DND-41 (cell line): ENCODE measurements at regions not wholly inside any gene's neighbourhood (a gene's known extent, or its start where the extent isn't known, plus 50 kb on each side); places are given as distances from the start of the nearest gene placed in this dataset.
A peak's percentile ranks its signal among the peaks of the same experiment; 100 is the strongest.

Experiments
- ATAC-seq: fragments of 200-7000 bp; cut with Tn5 transposase; 3 replicates; pipeline ENCODE4 v1.9.1; 2021; ENCODE audit warnings: low read depth; ENCODE audit not compliant: insufficient read depth
- DNase-seq: peaks from one replicate; pipeline ENCODE4 v3.0.0-alpha.2; 2020
- H2AFZ ChIP-seq: 2 replicates; pipeline ENCODE4 v1.6.0; 2012; ENCODE audit warnings: low read depth, low read length
- H3K27ac ChIP-seq: 2 replicates; pipeline ENCODE4 v1.5.1; 2012; ENCODE audit warnings: low read length, inconsistent platforms
- H3K27me3 ChIP-seq: fragments of 200-600 bp; sonication (generic); 2 replicates; pipeline ENCODE4 v1.6.0; 2012; ENCODE audit warnings: low read length, mild to moderate bottlenecking, inconsistent platforms; ENCODE audit not compliant: insufficient read depth, poor library complexity
- H3K36me3 ChIP-seq: 2 replicates; pipeline ENCODE4 v1.5.1; 2012; ENCODE audit warnings: low read length, inconsistent platforms; ENCODE audit not compliant: insufficient read depth
- H3K4me1 ChIP-seq: 2 replicates; pipeline ENCODE4 v1.5.1; 2012; ENCODE audit warnings: mild to moderate bottlenecking, low read length; ENCODE audit not compliant: insufficient read depth
- H3K4me2 ChIP-seq: 2 replicates; pipeline ENCODE4 v1.6.0; 2012; ENCODE audit warnings: mild to moderate bottlenecking, moderate library complexity, low read length, inconsistent platforms; ENCODE audit not compliant: insufficient read depth
- H3K4me3 ChIP-seq, 2 experiments: fragments of 200-600 bp in 1 of 2; shearing (Covaris generic) in 1 of 2; 2 replicates each; pipeline ENCODE4 v1.5.1; 2012 to 2016; ENCODE audit warnings: inconsistent platforms in 2 of 2, low read length in 2 of 2, mild to moderate bottlenecking in 2 of 2, low read depth in 1 of 2, moderate library complexity in 1 of 2
- H3K79me2 ChIP-seq: 2 replicates; pipeline ENCODE4 v1.6.0; 2012; ENCODE audit warnings: low read length, inconsistent platforms; ENCODE audit not compliant: insufficient read depth
- H3K9ac ChIP-seq: 2 replicates; pipeline ENCODE4 v1.6.0; 2012; ENCODE audit warnings: low read depth, mild to moderate bottlenecking, inconsistent platforms, low read length, moderate library complexity
- H3K9me3 ChIP-seq: 2 replicates; pipeline ENCODE4 v1.5.1; 2012; ENCODE audit warnings: low read length, moderate library complexity, mild to moderate bottlenecking, inconsistent platforms; ENCODE audit not compliant: insufficient read depth, severe bottlenecking
- H4K20me1 ChIP-seq: 2 replicates; pipeline ENCODE4 v1.6.0; 2012; ENCODE audit warnings: low read length; ENCODE audit not compliant: insufficient read depth
- EZH2 ChIP-seq: IDR thresholded peaks from 3 replicates; pipeline ENCODE4 v1.6.1; 2012; ENCODE audit warnings: borderline replicate concordance, low read depth, mild to moderate bottlenecking, moderate library complexity, low read length, inconsistent platforms; ENCODE audit not compliant: severe bottlenecking
- TF ChIP-seq, protein P1 (sequence below): IDR thresholded peaks from 2 replicates; pipeline ENCODE4 v1.5.1; 2012; ENCODE audit warnings: borderline replicate concordance, low read length, moderate library complexity, mild to moderate bottlenecking; ENCODE audit not compliant: poor library complexity, severe bottlenecking; ENCODE audit errors: extremely low read depth

GRCh38 chr5:125199968-125200865, 453.8 kb upstream of the ZNF608 start:
- Histone ChIP-seq H3K4me1 (peaks cover 38% of the 10 kb centered on the region), H3K4me3 (no peak overlapping the region), H3K4me2 (no peak overlapping the region), H3K36me3 (no peaks in the 10 kb centered on the region), H3K79me2 (no peaks in the 10 kb centered on the region), H3K9ac (no peak overlapping the region), H3K27ac (no peak overlapping the region; the same call in 1 of the 2 replicates), H2AFZ (peak overlapping the region; percentile 7), H3K9me3 (peaks cover 3% of the 10 kb centered on the region), H3K27me3 (no peaks in the 10 kb centered on the region), H4K20me1 (no peaks in the 10 kb centered on the region)
- no peak for TF ChIP-seq EZH2
- TF ChIP-seq, protein P1, sequence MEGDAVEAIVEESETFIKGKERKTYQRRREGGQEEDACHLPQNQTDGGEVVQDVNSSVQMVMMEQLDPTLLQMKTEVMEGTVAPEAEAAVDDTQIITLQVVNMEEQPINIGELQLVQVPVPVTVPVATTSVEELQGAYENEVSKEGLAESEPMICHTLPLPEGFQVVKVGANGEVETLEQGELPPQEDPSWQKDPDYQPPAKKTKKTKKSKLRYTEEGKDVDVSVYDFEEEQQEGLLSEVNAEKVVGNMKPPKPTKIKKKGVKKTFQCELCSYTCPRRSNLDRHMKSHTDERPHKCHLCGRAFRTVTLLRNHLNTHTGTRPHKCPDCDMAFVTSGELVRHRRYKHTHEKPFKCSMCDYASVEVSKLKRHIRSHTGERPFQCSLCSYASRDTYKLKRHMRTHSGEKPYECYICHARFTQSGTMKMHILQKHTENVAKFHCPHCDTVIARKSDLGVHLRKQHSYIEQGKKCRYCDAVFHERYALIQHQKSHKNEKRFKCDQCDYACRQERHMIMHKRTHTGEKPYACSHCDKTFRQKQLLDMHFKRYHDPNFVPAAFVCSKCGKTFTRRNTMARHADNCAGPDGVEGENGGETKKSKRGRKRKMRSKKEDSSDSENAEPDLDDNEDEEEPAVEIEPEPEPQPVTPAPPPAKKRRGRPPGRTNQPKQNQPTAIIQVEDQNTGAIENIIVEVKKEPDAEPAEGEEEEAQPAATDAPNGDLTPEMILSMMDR: no peak
- ATAC-seq: no peak
- DNase-seq: no peak

GRCh38 chr5:125200866-125201373, 454.5 kb upstream of the ZNF608 start:
- DNase-seq: no peak
- Histone ChIP-seq H3K36me3 (no peaks in the 10 kb centered on the region), H3K4me3 (no peak overlapping the region), H3K9ac (no peak overlapping the region), H3K4me2 (no peak overlapping the region), H3K79me2 (no peaks in the 10 kb centered on the region), H3K27ac (no peak overlapping the region; the same call in 1 of the 2 replicates), H3K27me3 (no peaks in the 10 kb centered on the region), H2AFZ (peak overlapping the region; percentile 7; the same call in 1 of the 2 replicates), H3K4me1 (peaks cover 45% of the 10 kb centered on the region), H4K20me1 (no peaks in the 10 kb centered on the region), H3K9me3 (peaks cover 3% of the 10 kb centered on the region)
- TF ChIP-seq EZH2: no peak
- TF ChIP-seq, protein P1: no peak
- ATAC-seq: no peak

DNA sequence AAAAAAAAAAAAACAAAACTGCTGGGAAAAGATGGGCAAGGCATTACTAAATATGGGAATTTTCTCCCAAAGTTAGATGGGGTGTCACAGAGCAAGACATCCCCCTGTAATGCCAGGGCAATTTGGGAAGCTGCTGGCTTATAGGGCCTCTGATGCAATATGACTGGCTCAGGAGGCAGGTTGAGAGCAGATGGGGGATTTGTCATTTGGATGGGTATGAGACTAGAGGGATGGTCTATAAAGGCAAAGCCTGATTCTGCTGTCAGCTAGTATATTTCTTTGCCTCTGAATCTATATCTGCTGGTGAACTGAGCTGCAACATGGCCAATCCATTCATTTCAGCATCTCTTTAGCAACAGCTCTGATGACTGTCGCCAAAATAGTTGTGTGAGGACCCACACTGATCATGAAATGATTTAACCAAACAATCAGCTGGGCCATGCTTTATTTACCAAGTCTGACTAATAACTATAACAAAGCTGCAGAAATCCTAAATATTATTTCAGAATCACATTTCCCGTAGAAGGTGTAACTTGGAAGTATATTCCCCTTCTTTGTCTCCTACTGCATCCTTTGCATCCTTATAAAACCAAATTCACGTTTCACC, 455.1 kb upstream of the ZNF608 start:
- ATAC-seq (no peak), DNase-seq (no peak)
- Histone ChIP-seq H3K9ac (no peak overlapping the region), H3K9me3 (peaks cover 3% of the 10 kb centered on the region), H4K20me1 (no peaks in the 10 kb centered on the region), H3K27me3 (no peaks in the 10 kb centered on the region), H3K36me3 (no peaks in the 10 kb centered on the region), H3K4me3 (no peak overlapping the region), H3K79me2 (no peaks in the 10 kb centered on the region), H3K4me1 (peaks cover 52% of the 10 kb centered on the region), H3K4me2 (no peak overlapping the region), H3K27ac (no peak overlapping the region), H2AFZ (no peak overlapping the region)
- TF ChIP-seq, protein P1: no peak
- TF ChIP-seq EZH2: no peak
